HG03196 (cell line): ENCODE measurements at regions not wholly inside any gene's neighbourhood (a gene's known extent, or its start where the extent isn't known, plus 50 kb on each side); places are given as distances from the start of the nearest gene placed in this dataset.
"Not testable (repeated sequence)": the region's sequence is repeated elsewhere in the genome, so short reads cannot be mapped to it uniquely, and the experiment has no call there.

Experiments
- ATAC-seq: cut with Tn5 transposase; IDR thresholded peaks from one replicate; pipeline ENCODE4 v1.9.1; 2021; ENCODE audit not compliant: unreplicated experiment

GRCh38 chr2:88994856-88995255 is 303.4 kb downstream of the RPIA start:
- not testable (repeated sequence) for ATAC-seq

DNA sequence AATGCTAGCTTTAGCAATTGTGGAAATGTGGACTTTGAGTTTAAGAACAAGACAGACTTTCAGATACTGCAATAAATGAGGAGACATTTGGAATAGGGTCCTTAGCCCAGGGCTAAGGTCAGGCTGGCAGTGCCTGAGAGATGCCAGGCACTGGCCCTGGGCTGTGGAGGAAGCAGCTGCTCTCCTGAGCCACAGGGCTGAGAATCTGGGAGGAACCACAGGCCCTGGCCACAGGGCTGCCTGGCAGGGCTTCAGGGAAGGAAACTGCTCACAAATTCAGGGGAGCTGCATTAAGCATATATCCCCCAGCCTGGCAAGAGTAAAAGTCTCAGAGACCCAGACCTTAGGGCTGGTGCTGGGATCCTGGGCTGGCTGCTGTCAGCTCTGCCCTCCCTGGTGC is 305.1 kb downstream of the RPIA start:
- ATAC-seq = not testable (repeated sequence)

DNA sequence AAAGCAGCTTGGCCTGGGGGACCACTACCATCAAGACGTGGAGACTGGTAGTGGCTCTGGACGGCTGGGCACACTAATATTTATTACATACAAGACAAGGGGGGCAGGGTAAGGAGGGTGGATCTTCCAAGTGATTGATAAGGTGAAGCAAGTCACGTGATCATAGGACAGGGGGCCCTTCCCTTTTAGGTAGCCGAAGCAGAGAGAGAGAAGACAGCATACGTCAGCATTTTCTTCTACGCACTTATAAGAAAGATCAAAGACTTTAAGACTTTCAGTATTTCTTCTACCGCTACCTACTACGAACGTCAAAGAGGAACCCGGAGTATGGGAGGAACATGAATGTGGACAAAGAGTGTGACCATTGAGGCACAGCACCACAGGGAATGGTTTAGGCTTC is 307.9 kb downstream of the RPIA start:
- no peak for ATAC-seq

DNA sequence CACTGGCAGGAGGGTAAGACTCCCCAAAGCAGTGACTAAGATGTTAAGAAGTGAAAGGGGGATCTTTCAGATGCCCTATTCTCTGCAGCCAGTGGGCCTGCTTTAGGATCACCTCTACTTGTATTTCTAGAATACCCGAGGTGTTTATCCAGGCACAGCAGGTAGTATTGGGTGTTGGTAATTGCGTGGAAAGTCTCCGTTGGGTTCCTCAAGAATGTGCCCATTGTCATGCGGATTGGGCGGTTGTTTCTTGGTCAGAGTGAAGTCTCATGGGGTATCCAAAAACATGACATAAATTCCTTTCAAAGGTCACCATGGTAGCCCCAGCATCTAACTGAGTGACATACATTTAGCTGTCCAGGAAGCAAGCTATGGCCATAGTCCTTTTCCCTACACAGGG is 308.8 kb downstream of the RPIA start:
- no peak for ATAC-seq

DNA sequence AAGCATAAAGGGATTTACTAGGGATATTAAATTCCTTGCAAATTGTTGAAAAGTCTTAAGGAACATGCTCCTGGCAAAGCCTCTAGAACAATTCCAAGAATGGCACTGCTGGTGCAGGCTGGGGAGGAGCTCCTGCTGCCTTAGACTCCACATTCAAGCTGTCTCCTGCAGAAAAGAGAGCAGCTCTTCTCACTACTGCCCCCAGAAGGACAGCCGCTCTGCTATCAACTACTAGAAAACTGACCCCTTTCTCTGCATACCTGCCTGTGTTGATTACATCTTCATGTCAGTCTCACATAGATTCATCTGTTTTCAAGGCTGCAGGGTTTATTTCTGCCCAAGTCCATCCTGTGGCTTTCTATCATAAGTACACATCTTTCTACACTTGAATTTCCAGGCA is 312.8 kb downstream of the RPIA start:
- ATAC-seq = not testable (repeated sequence)

- ATAC-seq = not testable (repeated sequence)
Measured at GRCh38 chr2:89020566-89020965, 329.1 kb downstream of the RPIA start.

- not testable (repeated sequence) for ATAC-seq
Measured at GRCh38 chr2:89026296-89026695, 334.8 kb downstream of the RPIA start.

DNA sequence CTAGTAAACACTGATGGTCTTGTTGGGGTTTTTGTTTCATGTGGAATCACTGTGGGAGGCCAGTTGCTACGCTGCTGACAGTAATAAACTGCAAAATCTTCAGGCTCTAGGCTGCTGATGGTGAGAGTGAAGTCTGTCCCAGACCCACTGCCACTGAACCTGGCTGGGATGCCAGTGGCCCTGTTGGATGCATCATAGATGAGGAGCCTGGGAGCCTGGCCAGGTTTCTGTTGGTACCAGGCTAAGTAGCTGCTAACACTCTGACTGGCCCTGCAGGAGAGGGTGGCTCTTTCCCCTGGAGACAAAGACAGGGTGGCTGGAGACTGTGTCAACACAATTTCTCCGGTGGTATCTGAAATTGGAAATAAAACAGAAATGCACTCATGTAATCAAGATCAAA is 335.6 kb downstream of the RPIA start:
- ATAC-seq = not testable (repeated sequence)

- ATAC-seq = not testable (repeated sequence)
Measured at GRCh38 chr2:89027536-89027935, 336.1 kb downstream of the RPIA start.

- not testable (repeated sequence) for ATAC-seq
Measured at GRCh38 chr2:89029257-89029656, 337.8 kb downstream of the RPIA start.

DNA sequence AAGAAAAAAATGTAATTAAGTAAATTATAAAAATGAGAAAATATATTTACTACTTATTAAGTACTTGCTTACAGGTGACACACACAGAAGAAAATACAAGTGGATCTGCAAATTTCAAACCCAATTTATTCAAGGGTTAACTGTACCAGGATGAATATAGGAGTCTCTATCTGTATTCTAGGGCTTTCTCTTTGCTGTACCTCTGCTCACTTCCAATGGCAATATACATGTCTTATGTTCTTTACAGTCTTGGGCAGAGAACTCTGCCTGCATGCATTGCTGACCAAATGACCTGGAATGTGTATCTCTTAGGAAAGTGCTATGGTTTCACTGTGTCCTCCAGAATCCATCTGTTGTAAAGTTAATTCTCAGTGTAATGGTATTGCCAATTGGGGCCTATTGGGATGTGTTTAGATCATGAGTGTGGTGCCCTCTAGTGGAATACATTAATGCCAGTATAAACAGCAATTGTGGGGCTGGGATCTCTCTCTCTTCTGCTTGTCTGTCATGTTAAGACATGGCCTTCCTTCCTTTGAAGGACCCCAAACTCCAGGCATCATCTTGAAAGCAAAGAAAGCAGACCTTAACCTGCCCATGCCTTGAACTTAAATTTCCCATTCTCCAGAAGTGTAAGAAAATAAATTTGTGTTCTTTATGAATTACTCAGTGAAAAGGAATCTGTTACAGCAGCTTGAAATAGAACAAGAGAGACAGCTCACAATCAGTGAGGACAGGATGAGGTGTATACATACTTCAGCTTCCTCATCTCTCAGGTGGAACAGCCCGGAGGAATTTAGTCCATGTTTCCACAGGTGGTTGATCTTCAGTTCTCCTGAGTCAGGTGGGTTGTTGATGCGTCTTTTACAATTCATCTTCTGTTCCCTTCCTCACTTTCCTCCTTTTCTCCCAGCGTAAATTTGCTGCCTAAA is 356.9 kb downstream of the RPIA start:
- ATAC-seq = not testable (repeated sequence)

GRCh38 chr2:89058616-89059015 is 367.1 kb downstream of the RPIA start:
- not testable (repeated sequence) for ATAC-seq

DNA sequence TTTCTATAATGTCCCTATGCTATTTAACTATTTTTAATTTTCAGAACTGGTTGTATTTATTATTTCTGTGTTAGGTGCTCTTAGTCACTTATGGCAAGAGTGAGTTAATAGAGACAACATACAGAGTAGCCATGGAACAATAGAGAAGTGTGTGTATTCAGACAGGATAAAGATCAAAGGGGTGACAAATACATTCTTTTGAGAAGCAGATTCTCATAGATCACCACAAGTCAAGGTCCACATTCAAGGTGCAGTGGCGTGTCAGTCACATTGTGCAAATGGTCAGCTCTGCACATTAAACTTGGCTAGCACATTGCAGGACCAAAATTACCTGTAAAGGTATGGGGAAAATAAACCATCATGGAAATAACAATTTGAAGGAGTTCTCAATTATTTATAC is 369.7 kb downstream of the RPIA start:
- not testable (repeated sequence) for ATAC-seq

DNA sequence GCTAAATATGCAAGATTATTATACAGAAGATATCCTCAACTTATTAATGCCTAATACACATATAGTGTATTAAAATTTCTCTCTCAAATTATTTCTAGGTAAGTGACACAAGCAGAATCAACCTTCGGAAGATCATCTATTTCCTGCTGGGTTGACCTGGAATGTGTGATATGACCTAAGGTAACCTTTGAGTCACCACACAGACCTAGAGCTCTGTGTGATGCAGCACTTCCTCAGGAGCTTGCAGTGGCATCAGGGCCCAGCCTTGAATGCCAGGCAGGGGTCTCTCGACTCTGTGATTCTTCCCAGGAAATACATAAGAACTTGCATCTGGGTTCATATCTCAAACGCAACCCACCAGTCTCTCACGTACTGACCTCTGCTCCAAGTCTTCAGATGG is 385.3 kb downstream of the RPIA start:
- ATAC-seq = not testable (repeated sequence)

- ATAC-seq = not testable (repeated sequence)
Measured at GRCh38 chr2:89092911-89093310, 401.4 kb downstream of the RPIA start.

DNA sequence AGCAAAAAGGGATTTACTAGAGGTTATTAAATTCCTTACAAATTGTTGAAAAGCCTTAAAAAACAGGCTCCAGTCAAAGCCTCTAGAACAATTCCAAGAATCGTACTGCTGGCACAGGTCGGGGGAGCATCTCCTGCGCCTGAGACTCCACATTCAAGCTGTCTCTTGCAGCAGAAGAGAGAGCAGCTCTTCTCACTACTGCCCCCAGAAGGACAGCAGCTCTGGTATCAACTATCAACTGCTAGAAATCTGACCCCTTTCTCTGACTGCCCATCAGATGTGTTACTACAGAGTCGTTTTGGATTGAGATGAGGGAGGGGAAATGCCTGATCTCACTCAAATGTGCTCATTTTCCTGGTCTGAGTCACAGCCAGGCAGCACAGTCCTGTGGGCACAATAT is 403.6 kb downstream of the RPIA start:
- ATAC-seq = not testable (repeated sequence)

DNA sequence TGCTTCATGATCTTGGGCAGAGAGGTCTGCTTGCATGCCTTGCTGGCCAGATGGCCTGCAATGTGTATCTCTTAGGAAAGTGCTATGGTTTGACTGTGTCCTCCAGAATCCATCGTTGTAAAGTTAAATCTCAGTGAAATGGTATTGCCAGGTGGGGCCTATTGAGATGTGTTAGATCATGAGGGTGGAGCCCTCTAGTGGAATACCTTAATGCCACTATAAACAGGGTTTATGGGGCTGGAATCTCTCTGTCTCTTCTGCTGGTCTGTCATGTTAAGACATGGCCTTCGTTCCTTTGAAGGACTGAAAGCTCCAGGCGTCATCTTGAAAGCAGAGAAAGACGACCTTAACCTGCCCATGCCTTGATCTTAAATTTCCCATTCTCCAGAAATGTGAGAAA is 411.1 kb downstream of the RPIA start:
- ATAC-seq = not testable (repeated sequence)

DNA sequence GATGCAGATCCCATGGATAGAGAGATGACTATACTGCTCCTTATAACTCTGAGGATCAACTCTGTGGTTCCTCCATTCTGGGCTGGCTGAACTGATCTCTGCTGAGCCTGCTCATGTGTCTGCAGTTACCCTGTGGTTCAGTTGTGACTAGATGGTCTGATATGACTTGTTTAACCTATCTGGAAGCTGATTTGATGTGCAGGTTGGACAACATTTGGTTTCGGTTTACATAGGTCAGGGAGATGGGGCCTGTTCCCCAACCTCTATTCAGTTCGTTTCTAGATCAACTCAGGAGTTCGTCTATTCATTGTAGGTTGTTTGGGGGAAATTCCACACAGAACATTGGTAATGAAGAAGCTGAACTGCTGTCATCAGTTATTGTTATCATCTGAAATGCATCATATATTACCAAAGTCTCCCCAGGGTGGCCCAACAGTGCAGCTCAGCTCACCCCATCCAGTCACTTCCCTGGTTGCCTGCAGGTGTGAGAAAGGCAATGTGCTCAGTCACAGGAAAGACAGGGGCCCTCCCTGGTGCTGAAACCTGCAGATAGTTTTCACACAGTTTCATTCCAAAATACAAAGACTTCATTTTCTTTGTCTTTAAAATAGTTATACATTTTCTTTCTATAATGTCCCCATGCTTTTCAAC is 415.0 kb downstream of the RPIA start:
- not testable (repeated sequence) for ATAC-seq

- not testable (repeated sequence) for ATAC-seq
Measured at GRCh38 chr2:89112434-89112833, 421.0 kb downstream of the RPIA start.

DNA sequence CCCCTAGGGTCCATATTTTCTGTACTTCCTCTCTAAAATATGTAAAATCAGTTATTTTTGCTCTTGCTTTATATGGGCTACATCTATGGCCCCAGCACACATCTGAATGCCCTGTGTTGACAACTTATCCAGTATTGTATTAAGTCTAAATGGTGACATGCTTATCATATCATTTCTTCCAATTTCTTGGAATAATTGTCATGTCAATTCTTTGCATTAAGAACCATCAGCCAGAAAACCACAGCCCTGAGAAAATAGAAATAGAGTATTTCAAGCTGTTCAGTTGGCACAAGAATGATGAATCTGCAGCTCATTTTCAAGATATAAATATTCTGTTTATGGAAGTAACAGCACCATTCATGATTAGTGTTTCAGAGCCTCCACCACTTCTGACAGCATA is 421.8 kb downstream of the RPIA start:
- not testable (repeated sequence) for ATAC-seq

DNA sequence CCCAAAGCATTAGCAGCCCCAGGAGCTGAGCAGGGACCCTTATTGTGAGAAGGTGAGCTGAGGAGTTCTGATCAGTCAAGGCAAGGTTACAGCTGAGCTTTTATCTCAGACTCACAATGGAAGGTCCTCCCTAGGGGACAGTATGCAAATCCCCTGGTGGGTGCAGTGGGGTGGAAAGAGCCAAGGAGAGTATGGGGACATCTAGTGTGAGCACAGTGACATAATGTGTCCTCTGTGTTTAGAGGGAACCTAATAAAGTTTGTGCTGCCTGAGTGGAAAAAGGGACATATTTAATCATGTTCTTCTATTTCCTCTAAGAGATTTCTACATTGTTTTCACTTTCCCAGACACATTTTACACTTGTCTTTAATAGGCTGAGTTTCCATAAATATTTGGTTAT is 438.0 kb downstream of the RPIA start:
- ATAC-seq = not testable (repeated sequence)
